ENCODE measurements at regions not wholly inside any gene's neighbourhood (a gene's known extent, or its start where the extent isn't known, plus 50 kb on each side); places are given as distances from the start of the nearest gene placed in this dataset.
A peak's percentile ranks its signal among the peaks of the same experiment; 100 is the strongest.

- H3K4me3 Mint-ChIP-seq, result no peak overlapping the region
- H3K36me3 Mint-ChIP-seq (ENCODE audit: insufficient read depth), result peaks cover 7% of the 10 kb centered on the region
- ATAC-seq (replicated peaks), result no peak
- DNase-seq, result no peak
- no peak overlapping the region for H3K27ac Mint-ChIP-seq
- peaks cover 2 to 6% of the 10 kb centered on the region in 2 donors for H3K9me3 Mint-ChIP-seq
- no peaks in the 10 kb centered on the region for H3K27me3 Mint-ChIP-seq
- H3K4me1 Mint-ChIP-seq (ENCODE audit: low read depth in 2 of 2), result peaks cover 22 to 40% of the 10 kb centered on the region in 2 donors
Measured at GRCh38 chr2:144317071-144317738, 202.7 kb downstream of the ZEB2 start.

DNA sequence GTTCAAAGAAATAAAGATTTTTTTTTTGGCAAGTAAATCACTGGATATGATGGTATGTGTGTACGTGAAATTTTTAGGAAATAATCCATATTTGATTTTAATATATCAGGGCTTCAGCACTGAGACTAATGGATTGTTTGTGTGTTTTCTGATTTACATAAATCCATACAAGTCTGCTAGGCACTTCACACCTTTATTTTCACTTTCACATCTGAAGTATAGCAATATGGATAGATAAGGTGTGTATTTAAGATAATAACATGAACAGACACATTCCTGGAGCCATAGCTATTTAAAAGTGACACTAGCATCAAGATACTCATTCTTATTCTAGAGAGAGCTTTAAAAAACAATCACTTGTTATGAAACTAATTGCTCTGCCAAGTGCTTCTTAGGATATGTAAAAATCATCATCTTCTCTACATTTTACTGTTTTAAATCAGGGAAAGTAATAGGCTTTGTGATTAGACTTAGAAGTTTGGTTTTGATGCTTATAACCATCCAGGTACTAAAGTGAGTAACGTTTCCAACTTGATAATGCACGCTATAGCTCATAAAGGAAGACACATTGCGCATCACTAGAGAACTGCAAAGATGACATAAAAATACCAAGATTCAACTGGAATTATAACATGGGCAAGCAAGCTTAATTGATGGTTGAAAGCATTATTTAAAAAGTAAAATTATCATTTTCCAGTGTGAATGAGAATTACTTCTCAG is 208.9 kb downstream of the ZEB2 start:
- H3K27me3 Mint-ChIP-seq, result no peaks in the 10 kb centered on the region
- peak overlapping the region in 1 of 2 donors; percentile 73 for H3K27ac Mint-ChIP-seq
- H3K4me1 Mint-ChIP-seq (ENCODE audit: low read depth in 2 of 2), result peaks cover 14 to 35% of the 10 kb centered on the region in 2 donors
- peaks cover 7% of the 10 kb centered on the region for H3K36me3 Mint-ChIP-seq (ENCODE audit: insufficient read depth)
- DNase-seq, result no peak
- H3K9me3 Mint-ChIP-seq, result peaks cover 4 to 7% of the 10 kb centered on the region in 2 donors
- peak; percentile 41 for ATAC-seq (replicated peaks)
- peak overlapping the region; percentile 10 to 40 for H3K4me3 Mint-ChIP-seq

DNA sequence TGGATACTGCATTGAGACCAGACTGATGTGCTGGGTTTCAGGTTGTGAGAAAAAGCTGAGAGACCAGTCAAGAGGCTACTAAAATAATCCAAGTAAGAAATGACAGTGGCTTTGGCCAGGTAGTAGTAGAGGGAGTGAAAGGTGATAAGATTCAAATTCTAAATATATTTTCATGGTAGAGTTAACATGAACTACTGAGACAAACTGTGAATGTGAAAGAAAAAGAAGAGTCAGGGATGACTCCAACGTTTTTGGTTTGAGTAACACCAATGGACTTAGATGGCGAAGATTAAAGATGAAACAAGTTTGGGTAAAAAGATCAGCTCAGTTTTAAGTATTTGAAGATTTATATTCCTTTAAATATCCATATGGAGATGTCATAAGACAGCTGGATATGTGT is 209.4 kb downstream of the ZEB2 start:
- H3K36me3 Mint-ChIP-seq (ENCODE audit: insufficient read depth), result peaks cover 7% of the 10 kb centered on the region

GRCh38 chr2:144307711-144308110 is 212.2 kb downstream of the ZEB2 start:
- Mint-ChIP-seq H3K36me3 (ENCODE audit: insufficient read depth) (peaks cover 4% of the 10 kb centered on the region), H3K9me3 (peaks cover 4 to 7% of the 10 kb centered on the region in 2 donors), H3K4me3 (no peak overlapping the region), H3K27me3 (no peaks in the 10 kb centered on the region), H3K27ac (no peak overlapping the region), H3K4me1 (ENCODE audit: low read depth in 2 of 2) (peaks cover 23 to 40% of the 10 kb centered on the region in 2 donors)
- no peak for ATAC-seq (replicated peaks)
- DNase-seq, result no peak

More for the DNA sequence above, 209.4 kb downstream of the ZEB2 start:
- Mint-ChIP-seq H3K27me3 (no peaks in the 10 kb centered on the region), H3K4me3 (peak overlapping the region; percentile 10 to 40), H3K4me1 (ENCODE audit: low read depth in 2 of 2) (peaks cover 17 to 36% of the 10 kb centered on the region in 2 donors), H3K9me3 (peaks cover 4 to 7% of the 10 kb centered on the region in 2 donors), H3K27ac (peak overlapping the region; percentile 13 to 73)
- ATAC-seq (replicated peaks), result no peak
- DNase-seq, result no peak

DNA sequence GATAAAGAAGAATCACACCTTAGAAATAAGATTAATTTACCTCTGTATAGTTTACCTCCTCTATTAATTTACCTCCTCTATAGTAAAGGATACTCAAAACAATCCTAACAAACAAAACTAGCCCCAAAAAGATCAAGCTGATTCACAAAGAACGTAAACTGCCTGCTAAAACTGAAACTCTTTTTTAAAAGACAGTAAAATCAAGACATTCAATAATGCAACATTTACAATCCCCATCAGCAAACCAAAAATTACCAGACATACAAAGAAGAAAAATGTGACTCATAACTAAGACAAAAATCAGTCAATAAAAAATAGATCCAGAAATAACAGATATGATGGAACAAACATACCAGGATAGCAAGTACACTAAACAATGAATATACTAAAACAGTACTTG is 215.7 kb downstream of the ZEB2 start:
- H3K9me3 Mint-ChIP-seq, result no peaks in the 10 kb centered on the region
- peak overlapping the region in 1 of 2 donors; percentile 19 for H3K4me3 Mint-ChIP-seq
- DNase-seq (no peak), ATAC-seq (replicated peaks) (no peak)
- peaks cover 10 to 27% of the 10 kb centered on the region in 2 donors for H3K4me1 Mint-ChIP-seq (ENCODE audit: low read depth in 2 of 2)
- no peak overlapping the region for H3K27ac Mint-ChIP-seq
- no peaks in the 10 kb centered on the region for H3K36me3 Mint-ChIP-seq (ENCODE audit: insufficient read depth)
- H3K27me3 Mint-ChIP-seq, result no peaks in the 10 kb centered on the region

DNA sequence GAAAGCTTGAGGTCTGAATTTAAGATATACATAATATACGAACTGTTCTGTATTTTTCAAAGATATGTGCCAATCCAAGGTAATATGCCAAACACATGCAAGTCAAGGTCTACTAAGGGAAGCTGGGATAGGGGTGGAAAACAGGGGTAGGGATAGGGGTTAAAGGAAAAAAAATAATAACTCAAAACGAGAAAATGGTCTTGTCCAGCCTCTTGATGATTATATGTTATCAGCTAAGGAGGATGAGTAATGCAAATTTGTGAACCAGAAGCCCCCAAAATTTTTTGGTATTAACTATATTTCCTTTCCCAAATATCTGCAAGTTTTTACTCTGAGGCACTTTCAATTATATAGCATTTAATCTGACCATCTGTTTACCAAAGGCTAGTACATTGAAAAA is 219.3 kb downstream of the ZEB2 start:
- Mint-ChIP-seq H3K4me3 (no peak overlapping the region), H3K4me1 (ENCODE audit: low read depth in 2 of 2) (peaks cover 6 to 17% of the 10 kb centered on the region in 2 donors), H3K27me3 (no peaks in the 10 kb centered on the region), H3K9me3 (no peaks in the 10 kb centered on the region), H3K36me3 (ENCODE audit: insufficient read depth) (peaks cover 5% of the 10 kb centered on the region), H3K27ac (no peak overlapping the region)
- no peak for ATAC-seq (replicated peaks)
- no peak for DNase-seq

GRCh38 chr2:144290276-144290675 is 229.6 kb downstream of the ZEB2 start:
- peaks cover 9 to 22% of the 10 kb centered on the region in 2 donors for H3K4me1 Mint-ChIP-seq (ENCODE audit: low read depth in 2 of 2)
- H3K4me3 Mint-ChIP-seq, result no peak overlapping the region
- no peak for DNase-seq
- H3K36me3 Mint-ChIP-seq (ENCODE audit: insufficient read depth), result no peaks in the 10 kb centered on the region
- no peak for ATAC-seq (replicated peaks)
- no peaks in the 10 kb centered on the region for H3K27me3 Mint-ChIP-seq
- no peak overlapping the region for H3K27ac Mint-ChIP-seq
- H3K9me3 Mint-ChIP-seq, result no peaks in the 10 kb centered on the region

DNA sequence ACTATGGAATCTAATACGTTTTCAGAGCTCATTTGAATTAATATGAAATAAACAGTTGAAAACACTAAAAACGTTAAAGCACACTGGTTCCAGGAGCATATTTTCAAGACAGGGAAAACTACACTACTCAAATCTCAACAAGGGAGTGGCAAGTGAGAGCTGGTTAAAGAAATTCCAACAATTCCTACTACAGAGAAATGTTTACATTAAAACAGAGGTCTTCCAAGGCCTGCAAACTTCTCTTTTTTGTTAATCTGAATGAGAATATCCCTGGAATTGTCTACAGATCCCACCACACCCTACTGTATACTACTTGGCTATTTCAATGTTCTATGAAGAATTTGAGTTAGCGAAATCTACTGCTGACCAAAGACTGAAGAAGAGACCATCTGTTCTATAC is 231.5 kb downstream of the ZEB2 start:
- no peak for DNase-seq
- Mint-ChIP-seq H3K27ac (no peak overlapping the region), H3K4me3 (no peak overlapping the region), H3K4me1 (ENCODE audit: low read depth in 2 of 2) (peaks cover 7 to 22% of the 10 kb centered on the region in 2 donors), H3K9me3 (no peaks in the 10 kb centered on the region), H3K27me3 (no peaks in the 10 kb centered on the region), H3K36me3 (ENCODE audit: insufficient read depth) (peaks cover 3% of the 10 kb centered on the region)
- no peak for ATAC-seq (replicated peaks)

DNA sequence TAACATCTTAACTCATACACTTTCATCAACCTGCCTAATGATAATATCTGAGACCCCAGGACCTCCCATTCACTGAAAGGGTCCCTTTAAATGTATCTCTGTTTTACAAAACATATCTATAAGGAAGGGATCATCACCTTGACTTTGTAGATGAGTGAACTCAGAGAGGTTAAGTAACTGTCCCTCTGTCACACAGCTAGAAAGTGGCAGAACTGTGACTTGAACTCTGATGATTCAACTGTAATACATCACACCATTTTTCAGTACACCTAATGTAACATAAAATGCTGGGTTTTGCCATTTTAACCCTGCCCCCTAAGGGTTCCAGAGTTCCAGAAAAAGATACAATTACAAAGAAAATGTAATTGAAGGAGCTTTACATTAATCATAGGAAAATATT is 234.6 kb downstream of the ZEB2 start:
- ATAC-seq (replicated peaks) (no peak), DNase-seq (no peak)
- Mint-ChIP-seq H3K27ac (peak overlapping the region in 1 of 2 donors; percentile 11), H3K4me3 (no peak overlapping the region), H3K36me3 (ENCODE audit: insufficient read depth) (peaks cover 3% of the 10 kb centered on the region), H3K9me3 (no peaks in the 10 kb centered on the region), H3K27me3 (no peaks in the 10 kb centered on the region), H3K4me1 (ENCODE audit: low read depth in 2 of 2) (peaks cover 8 to 29% of the 10 kb centered on the region in 2 donors)

DNA sequence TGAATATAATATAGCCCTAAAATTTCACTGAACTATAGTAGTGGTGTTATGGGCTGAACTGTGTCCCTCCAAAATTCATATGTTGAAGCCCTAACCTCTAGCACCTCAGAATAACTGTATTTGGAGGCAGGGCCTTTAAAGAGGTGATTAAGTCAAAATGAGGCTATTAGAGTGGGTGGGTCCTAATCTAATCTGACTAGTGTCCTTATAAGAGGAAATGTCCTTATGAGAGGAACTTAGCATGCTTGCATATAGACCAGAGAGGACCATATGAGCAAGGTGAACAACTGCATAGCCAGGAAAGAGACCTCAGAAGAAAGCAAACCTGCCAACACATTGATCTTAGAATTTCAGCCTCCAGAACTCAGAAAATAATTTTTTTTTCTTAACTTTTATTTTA is 238.4 kb downstream of the ZEB2 start:
- DNase-seq, result no peak
- H3K9me3 Mint-ChIP-seq, result no peaks in the 10 kb centered on the region
- ATAC-seq (replicated peaks), result no peak
- H3K27me3 Mint-ChIP-seq, result no peaks in the 10 kb centered on the region
- peaks cover 3% of the 10 kb centered on the region for H3K36me3 Mint-ChIP-seq (ENCODE audit: insufficient read depth)
- H3K4me3 Mint-ChIP-seq, result no peak overlapping the region
- no peak overlapping the region for H3K27ac Mint-ChIP-seq
- H3K4me1 Mint-ChIP-seq (ENCODE audit: low read depth in 2 of 2), result peaks cover 21 to 43% of the 10 kb centered on the region in 2 donors

- Mint-ChIP-seq H3K27me3 (no peaks in the 10 kb centered on the region), H3K4me1 (ENCODE audit: low read depth in 2 of 2) (peaks cover 20 to 40% of the 10 kb centered on the region in 2 donors), H3K9me3 (no peaks in the 10 kb centered on the region), H3K4me3 (peak overlapping the region in 1 of 2 donors; percentile 51), H3K36me3 (ENCODE audit: insufficient read depth) (peaks cover 3% of the 10 kb centered on the region), H3K27ac (no peak overlapping the region)
- ATAC-seq (replicated peaks), result no peak
- no peak for DNase-seq
Measured at GRCh38 chr2:144280009-144280408, 239.9 kb downstream of the ZEB2 start.

DNA sequence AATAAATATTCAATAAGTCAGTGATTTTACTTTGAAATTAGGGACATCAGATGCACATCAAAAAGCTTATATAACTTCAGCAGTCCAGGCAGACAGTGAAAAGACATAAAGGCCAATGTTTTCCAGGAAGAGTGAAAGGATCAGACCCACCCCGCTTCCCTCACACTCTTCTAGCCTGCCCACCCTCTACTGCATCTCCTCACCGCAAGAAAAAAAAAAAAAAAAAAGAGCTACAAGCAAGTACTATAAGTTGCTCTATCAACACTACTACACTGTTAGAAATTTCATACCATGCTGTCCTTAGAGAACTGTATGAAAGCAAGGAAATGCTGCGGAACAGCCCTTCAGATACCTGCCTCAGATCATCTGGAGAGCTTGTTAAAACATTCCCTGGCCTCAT is 240.8 kb downstream of the ZEB2 start:
- Mint-ChIP-seq H3K36me3 (ENCODE audit: insufficient read depth) (no peaks in the 10 kb centered on the region), H3K9me3 (no peaks in the 10 kb centered on the region), H3K27ac (peak overlapping the region; percentile 11 to 49), H3K4me3 (peak overlapping the region; percentile 51 to 52), H3K27me3 (no peaks in the 10 kb centered on the region), H3K4me1 (ENCODE audit: low read depth in 2 of 2) (peaks cover 20 to 40% of the 10 kb centered on the region in 2 donors)
- peak; percentile 31 for ATAC-seq (replicated peaks)
- DNase-seq, result no peak

GRCh38 chr2:144277622-144278354 is 242.1 kb downstream of the ZEB2 start:
- no peak for ATAC-seq (replicated peaks)
- H3K36me3 Mint-ChIP-seq (ENCODE audit: insufficient read depth), result no peaks in the 10 kb centered on the region
- H3K4me1 Mint-ChIP-seq (ENCODE audit: low read depth in 2 of 2), result peaks cover 18 to 36% of the 10 kb centered on the region in 2 donors
- no peak for DNase-seq
- H3K27ac Mint-ChIP-seq, result peak overlapping the region in 1 of 2 donors; percentile 13
- no peaks in the 10 kb centered on the region for H3K9me3 Mint-ChIP-seq
- peak overlapping the region in 1 of 2 donors; percentile 52 for H3K4me3 Mint-ChIP-seq
- H3K27me3 Mint-ChIP-seq, result no peaks in the 10 kb centered on the region

All from effector memory CD8-positive, alpha-beta T cell (primary cell).